ENCODE measurements at regions not wholly inside any gene's neighbourhood (a gene's known extent, or its start where the extent isn't known, plus 50 kb on each side); places are given as distances from the start of the nearest gene placed in this dataset.

DNA sequence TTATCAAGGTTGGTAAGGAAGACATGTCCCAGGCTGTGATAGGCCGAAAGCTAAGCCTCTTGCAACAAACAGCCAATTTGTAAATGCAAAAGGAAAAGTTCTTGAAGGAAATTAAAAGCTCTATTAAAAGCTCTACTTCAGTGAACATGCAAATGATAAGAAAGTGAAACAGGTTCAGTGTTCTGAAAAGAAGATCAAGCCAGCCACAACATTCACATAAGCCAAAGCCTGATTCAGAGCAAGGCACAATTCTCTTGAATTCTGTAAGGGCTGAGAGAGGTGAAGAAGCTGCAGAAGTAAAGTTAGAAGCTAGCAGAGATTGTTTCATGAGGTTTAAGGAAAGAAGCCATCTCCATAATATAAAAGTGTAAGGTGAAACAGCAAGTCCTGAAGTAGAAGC is 1259.5 kb upstream of the PIK3C3 start:
- DNase-seq: no peak

DNA sequence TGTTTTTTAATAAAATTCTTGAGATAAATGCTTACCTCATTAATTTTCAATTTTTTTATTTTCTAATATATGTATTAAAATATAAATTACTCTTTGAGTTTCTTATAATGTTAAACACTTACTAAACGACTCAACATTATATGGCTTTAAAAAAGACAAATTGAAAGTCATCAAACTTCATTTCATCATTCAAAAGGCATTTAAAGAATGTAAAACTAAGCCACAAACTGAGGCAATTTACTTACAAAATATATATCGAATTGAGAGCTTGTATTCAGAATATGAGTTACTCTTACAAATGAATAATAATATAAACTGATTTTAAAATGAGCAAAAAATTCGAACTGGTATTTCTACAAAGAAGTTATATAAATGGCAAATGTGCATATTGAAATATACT is 1262.2 kb upstream of the PIK3C3 start:
- no peak for DNase-seq

DNA sequence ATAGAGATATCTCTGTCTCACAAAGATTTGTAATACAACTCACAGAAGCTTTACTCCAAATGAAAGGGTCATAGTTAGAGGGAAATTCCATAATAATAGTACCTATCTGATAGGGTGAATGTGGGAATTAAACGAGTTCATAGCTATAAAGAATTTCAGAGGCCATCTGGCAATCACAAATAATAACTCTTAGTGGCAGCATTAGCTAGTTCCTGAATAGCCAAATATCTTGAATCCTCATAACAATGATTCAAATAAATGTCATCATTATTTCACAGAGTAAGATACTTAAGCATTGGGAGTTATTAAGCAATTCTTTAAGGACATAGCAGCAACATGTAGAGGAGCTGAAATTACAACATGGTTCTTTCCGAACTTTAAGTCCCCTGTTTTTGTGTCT is 1265.0 kb upstream of the PIK3C3 start:
- no peak for DNase-seq

DNA sequence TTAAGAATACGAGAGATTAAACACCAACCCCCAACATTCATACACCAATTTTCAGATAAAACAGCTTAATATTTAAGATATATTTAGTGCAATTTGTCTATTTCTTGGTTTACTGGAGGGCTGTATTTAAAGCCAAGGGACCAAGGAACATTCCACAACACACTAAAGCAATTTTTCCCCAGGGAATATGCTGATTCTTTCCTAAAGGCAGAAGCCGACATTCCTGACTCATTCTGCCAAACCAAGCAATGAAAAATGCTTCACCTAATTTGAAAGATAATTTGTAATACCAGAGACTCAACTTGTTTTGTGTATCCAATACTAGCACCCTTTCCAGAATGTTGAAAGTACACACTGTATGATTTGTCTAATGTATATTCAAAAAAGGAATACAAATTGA is 1267.6 kb upstream of the PIK3C3 start:
- DNase-seq: no peak

DNA sequence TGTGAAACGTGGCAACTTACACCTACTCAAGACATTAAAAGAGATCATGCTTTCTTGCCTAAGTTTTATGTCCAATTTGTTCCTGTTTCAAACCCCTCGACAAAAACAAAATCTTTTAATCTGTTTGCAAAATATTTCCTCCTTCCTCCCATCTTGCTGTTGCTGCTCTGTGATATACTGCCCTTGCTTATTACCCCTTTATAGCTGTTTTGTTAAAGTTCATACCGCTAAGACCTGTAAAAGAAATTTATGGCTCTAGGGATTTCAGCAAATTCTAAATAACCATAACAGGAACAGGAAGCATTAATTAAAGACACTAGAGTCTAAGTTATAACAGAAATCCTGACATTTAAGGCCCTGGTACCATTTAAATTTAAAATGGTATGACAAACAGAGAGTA is 1268.2 kb upstream of the PIK3C3 start:
- DNase-seq: no peak

DNA sequence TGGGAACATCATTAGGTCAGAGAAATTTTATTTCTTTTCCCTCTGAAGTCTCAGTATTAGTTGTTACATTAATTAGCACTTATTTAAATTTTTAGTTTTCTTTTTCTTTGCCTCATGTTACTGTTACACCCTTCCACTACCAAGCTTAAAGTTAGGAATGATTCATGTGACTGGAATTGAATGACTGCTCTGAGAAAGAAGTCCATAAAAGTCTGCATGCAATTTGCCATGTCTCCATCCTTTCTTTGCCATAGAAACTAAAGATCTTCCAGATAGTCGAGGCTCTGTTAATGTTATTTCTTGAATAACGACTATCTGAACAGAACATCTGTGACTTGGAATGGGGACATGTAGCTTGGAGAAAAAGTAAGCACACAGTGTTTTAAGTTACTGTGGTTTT is 1269.8 kb upstream of the PIK3C3 start:
- DNase-seq: no peak

DNA sequence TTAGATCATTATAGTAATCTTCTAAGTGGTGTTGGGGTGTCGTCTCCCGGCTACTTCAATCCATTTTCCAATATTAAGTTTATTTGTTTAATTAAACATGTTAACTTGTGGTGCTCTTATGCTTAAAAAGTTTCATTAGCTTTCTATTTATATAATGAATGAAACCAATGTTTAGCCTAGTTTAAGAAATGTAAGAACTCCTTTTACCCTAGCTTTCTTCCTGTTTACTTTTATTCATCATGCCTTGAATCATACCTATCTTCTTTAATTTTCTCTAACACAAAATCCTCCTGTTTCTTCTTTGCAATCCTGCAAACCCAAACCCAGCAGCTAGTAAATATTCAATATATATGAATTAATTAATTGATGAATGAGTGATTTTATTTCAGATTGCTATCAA is 1276.7 kb upstream of the PIK3C3 start:
- DNase-seq: no peak

DNA sequence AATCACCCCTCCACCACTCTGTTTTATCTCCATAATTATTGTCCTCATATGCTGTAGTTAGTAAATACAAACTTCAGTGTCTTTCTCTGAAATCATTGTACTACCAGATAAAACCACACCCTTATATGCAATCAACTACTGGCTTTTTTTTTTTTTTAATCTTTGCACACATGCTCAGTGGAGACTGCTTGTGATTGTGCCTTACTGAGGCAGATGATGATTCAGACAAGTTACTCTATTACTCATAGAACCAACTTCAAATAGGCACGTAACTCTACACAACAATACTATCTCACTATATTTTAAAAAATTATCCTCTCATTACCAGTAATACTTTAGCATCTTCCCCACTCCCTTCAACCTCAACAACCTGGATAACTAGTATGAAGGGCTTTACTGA is 1278.4 kb upstream of the PIK3C3 start:
- no peak for DNase-seq

DNA sequence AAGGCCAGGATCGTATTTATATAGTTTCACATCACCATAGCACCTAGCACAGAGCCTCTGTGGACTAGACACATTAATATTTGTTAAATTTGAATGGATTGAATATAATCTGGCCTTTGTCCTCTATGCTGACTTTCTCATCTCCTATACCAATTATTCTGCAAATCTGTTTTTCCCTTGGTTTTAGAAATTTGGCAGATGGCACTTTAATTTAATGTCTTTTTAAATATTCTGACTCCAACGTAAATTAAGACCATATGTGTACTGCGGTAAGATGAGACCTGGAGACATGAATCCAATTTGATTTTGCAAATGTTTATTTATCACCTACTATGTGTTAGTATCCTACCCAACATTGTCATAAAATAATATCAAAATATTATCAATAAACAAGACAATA is 1281.9 kb upstream of the PIK3C3 start:
- no peak for DNase-seq

DNA sequence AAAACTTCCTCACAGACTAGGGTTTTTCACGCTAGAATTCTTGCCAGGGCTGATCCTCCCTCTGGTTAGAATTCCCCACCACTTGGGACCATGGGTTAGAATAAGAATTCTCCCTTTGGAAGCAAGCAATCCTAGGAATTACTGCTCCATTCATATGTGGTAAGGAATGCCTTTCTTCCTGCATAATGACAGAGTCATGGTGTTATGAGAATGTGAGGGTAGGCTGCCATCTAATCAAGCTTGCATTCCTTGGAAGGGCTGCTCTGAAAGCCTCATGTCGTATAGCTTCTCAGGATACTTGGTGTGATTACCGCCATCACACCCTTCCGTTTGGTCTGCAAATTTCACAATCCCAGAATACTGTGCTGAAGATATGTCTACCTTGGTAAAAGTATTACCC is 1282.4 kb upstream of the PIK3C3 start:
- DNase-seq: no peak

DNA sequence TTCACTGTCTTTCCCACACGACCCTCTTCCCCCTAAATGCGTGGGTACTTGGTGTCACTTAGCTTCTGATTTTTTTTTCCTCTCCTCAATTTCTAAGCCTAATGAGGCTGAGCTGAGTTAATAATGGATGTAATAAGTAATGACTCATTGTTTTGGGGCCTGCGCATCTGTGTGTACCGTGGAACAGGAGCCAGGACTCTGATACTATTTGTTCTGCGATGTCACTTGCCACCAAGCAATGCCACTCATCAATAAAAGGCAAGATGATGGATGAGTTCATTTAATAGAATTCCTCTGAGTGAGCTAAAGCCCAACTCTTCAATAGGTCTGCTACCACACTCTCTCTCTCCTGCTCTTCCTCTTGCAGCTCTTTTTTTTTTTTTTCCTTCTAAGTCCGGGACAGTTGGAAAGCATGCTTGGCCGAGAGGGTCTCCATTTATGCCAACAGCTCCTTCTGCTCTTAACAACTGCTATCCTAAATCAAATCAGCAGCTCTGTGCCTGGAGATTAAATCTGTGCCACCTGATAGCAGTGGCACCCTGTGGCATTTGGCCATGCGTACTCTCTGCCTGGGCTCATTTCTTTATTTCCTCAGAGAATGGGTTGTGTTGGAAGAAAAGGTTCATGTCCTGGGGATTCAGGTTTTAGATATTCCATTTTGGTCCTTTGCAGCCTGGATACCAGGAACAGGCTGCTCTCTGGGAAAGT is 1284.2 kb upstream of the PIK3C3 start:
- no peak for DNase-seq

DNA sequence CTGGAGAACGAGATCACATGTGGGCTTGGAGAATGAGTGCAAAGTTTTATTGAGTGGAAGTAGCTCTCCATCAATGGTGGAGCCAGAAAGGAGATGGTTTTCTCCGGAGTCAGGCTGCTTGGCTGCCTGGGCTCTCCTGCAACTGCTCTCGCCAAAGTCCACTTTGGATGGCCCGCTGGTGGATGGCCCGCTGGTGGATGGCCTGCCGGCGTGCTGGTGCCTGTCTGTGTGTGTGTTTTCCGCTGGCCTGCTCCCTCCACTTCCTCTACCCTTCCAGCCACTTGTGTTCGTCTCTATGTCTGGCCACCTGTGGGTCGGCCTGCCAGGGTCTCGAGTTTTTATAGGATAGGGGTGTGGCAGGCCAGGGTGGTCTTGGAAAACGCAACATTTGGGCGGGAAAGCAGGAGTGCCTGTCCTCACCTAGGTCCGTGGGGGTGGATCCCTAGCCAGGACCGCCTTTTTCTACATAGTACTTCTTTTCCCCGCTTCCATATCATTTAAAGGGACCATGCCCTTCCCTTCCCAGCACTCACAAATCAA is 1292.1 kb upstream of the PIK3C3 start:
- no peak for DNase-seq

DNA sequence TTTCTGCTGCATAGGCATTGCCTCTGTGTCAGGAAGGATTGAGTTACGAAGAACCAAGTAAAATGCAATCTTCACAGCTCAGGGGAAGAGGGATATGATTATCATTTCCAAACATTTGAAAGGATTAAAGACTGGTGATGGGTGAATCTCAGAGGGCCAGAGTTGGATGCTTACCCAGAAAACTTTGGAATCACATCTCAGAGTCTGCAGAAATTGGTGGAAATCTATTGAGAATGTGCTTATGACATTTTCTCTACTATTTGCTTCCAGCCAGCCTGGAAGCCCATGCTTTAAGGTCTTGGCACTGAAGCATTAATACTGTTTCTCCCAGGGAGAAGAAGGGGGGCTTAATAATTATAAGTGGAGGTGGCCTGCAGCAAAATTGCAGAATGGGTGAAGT is 1301.4 kb upstream of the PIK3C3 start:
- no peak for DNase-seq

DNA sequence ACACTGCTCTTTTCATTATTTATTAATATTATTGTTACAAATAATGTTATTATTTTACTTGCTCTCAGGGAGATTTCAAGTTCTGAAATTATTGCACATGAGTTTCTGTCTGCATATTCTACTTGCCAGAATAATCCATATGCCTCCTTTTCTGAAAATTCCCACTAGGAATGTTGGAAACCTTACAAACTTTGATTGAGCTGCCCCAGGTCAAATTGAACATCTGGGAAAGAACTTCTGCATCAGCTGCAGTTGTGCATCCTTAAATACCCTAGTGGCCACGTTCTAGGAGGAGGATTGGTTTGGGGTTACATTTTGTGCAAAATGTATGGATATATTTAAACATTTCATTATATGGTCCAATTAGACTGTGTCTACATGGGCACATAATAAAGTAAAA is 1302.7 kb upstream of the PIK3C3 start:
- DNase-seq: no peak

DNA sequence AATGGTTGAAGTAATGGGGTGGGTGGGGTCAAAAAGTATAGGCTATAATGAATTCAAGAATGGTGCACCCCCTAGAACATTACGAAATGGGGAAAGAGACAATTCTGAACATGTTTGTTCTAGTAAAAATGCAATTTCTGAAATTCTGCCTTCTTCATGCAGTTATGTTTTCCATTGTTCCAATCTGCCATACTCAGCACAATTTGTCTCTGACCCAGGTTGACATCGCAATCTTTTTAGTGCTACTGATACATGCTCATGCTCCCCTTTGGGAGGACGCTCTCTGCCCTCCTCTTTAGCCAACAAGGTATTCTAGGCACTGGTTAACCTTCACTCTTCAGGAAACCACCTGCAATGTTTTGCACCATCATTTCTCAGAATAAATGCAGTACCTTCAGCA is 1303.9 kb upstream of the PIK3C3 start:
- DNase-seq: no peak

DNA sequence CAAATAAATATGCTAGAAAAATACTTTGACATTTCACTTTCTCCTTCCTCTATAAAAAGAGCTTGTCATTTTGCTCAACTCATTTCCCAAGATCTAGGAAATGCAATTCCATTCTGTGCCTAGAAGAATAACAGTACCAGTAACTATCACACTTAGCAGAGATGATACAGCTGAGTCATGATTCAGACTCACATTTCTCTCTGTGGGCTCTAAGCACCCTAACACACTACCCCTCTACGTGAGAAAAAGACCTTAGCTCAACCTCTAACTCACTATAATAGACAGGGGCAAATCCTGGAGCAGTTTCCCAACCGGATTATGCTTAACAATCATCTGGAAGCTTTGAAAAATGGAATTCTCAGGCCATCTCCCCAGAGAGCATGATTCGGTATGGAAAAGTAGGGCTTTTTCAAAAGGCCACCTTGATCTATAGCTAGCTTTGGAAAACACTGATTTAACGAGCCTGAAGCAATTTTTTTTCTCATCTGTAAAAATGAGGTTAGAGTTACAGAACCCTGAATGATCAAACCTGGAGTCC is 1312.3 kb upstream of the PIK3C3 start:
- DNase-seq: no peak

DNA sequence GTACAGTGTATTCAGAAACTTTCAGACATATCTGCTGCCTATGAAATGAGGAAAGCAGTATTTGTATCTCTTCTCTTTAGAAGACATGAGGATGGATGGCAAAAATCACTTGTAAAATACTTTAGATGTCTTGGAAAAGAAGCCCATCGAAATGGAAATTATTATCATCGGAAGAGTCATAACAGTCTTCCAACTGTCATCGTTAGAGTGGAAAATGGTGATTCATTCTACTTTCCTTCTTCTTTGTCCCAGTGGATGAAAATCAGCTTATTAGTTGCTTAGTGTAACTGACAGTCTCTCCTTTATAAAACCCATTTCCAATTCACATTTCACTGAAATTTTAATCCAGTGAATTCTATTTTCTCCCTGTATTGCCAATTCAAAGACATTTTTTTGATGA is 1323.7 kb upstream of the PIK3C3 start:
- DNase-seq: no peak

DNA sequence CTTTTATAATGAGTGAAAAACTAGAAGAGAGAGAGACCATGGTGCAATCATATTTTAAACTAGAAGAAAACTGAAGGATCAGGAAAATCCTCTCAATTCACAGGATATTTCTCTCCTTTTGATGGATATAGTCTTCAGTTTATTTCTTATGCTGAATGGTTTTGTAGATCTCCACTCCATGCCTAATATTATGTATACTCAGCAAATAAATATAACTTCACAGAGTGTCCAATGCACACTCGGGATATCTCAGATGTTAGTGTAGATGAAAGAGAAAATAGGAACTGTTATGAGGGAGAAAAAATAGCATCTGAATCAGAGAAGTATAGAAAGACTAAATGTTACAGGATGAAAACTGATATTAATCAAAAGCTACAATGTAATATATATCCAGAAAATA is 1324.5 kb upstream of the PIK3C3 start:
- DNase-seq: no peak

DNA sequence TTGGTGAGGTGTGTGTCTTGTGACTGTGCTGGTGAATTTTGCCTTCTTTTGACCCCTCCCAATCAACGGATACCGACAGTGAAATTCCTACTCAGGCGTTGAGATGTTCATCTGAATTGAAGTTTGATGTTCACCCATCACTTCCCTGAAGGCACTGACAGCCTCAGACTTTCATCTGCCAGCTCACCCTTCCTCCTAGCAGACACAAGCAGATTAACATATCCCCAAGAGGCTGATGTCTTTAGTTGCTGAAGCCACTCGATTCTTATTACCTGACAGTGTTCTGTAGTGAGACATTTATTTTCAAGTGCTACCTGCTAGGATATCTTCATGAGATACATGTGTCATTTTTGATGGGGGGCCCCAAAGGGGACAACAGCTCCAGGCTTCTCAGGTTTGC is 1330.1 kb upstream of the PIK3C3 start:
- no peak for DNase-seq

DNA sequence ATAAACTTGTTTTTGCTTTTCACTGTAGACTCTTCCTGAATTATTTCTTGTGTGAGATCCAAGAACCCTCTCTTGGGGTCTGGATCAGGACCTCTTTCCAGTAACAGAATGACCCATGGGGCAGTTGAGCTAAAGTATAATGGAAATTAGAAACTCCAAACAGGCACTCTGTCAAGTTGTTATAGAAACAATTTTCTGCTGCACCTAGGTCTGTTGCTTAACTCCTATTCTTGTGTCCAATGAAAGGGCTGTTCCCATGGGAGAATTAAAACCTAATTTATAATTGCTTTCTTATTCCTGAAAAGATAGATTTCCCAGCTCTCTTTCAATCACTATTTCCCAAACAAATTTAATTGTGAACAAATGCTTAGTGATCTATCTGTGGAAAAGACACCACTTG is 1341.3 kb upstream of the PIK3C3 start:
- no peak for DNase-seq

DNA sequence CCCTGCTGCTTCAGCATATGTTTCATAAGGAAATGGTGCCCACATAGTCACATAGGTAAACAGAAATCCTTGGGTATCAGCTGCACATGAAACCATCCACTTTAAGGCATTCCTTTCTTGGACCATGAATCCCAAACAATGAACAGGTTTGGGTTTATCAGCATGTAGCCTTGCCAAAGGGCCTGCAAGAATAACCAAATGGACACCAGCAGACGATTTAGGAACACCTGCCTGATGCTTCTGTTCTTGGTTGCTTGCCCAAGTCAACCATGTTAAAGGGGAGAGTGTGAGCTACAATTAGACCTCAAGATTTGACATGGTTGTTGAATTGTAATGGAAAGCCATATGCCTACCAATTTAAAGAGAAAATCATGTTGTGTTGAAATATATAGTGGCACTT is 1342.7 kb upstream of the PIK3C3 start:
- DNase-seq: no peak

DNA sequence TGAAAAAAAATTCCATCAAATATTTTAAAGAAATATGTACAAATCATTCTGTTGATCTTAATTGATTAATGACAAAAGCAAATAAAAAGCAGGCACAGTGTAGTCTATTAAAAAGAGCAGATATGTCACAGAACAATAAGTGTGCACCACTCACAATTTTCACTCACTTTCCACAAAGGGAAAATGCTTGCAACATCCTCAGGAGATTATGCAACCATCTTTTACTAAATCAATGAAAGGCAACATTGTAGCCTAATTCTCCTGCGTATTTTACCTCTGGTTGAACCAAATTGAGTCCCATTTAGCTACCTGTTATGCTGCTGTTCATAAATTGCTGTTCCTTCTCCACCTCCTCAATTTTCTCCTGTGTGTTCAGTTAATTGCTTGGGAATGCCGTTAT is 1346.8 kb upstream of the PIK3C3 start:
- DNase-seq: no peak

DNA sequence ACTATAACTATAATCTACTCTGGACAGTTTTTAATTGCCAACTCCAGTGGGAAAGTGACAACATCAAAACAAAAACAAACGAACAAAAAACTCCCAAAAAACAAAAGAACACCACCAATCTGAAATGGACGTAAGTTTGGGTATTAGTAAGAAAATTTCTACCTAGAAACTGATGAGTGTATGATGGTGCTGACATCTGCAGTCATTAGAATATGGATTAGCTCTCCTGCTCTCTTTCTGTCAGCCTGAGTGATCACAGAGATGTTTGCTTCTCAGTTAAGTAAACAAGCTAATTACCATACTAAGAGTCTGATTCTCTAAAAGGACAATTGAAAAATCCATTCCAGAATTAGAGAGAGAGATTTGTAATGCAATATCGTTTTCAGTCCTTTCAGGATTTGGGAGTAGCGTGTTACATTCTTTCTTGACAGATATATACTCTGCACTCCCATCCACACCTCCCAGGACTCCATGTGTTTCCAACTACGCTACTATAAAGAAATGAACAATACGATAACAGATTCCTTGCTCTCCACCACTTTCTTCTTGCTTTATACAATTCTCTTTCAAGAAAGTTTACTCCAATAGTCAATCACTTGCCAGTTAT is 1347.4 kb upstream of the PIK3C3 start:
- DNase-seq: no peak

DNA sequence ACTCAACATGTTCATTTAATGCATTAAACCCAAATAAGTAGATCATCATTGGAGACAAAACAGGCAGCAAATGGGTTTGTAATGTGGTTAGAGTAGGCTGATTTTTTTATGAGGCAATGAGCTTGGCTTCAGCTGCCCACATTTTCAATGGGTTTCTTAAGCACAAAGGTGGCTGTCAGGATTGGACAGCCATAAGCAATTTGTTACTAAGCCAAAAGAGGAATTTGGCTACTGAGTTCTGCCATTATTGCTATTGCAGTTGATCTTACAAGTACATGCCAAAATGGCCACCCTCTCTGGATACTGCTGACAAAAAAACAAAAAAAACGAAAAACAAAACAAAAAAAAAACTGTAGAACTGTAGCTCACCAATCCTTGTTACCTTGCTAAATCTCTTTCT is 1348.0 kb upstream of the PIK3C3 start:
- no peak for DNase-seq

DNA sequence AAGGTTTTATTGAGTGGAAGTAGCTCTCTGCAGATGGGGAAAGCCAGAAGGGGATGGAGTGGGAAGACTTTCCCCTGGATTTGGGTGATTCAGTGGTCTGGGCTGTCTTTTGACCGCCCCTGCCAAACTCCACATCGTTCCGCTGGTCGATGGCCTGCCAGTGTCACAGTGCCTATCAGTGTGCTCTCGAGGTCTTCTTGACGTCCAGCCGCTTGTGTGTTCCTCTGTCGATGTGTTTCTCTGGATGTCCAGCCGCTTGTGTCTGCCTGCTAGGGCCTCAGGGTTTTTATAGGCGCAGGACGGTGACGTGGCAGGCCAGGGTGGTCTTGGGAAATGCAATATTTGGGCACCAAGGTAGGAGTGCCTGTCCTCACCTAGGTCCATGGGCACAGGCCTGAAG is 1371.4 kb upstream of the PIK3C3 start:
- DNase-seq: no peak

All from CD4-positive, alpha-beta T cell treated with Interleukin-17A for 1 hour (primary cell).